Left cardiac atrium (tissue), 4 donors: ENCODE measurements at regions not wholly inside any gene's neighbourhood (a gene's known extent, or its start where the extent isn't known, plus 50 kb on each side); places are given as distances from the start of the nearest gene placed in this dataset.
"Not testable (repeated sequence)": the region's sequence is repeated elsewhere in the genome, so short reads cannot be mapped to it uniquely, and the experiment has no call there.

Experiments used
- ATAC-seq, 2 donors: fragments of 200-7000 bp; cut with Tn5 transposase; one replicate each; pipeline ENCODE4 v1.9.1; 2020; ENCODE audit warnings: mild to moderate bottlenecking in 2 of 2, moderate library complexity in 2 of 2
- DNase-seq: peaks from one replicate; pipeline ENCODE4 v3.0.0-alpha.2; 2020
- intact Hi-C, 2 donors: fragments of 100-400 bp; cut with DNase I; formaldehyde crosslinking; loops; one replicate each; pipeline versions ENCODE4 v1.14.1 to v1.15.1; 2022 to 2023
- donor health status: DM: no; HTN: yes; CAD: no.
- donor health status: DM: no; HTN: yes; CAD: no; lungs with severe emphysema.
- donor health status: DM: yes; HTN: yes; CAD: no.
- donor health status: Dilated cardiomyopathy.

DNA sequence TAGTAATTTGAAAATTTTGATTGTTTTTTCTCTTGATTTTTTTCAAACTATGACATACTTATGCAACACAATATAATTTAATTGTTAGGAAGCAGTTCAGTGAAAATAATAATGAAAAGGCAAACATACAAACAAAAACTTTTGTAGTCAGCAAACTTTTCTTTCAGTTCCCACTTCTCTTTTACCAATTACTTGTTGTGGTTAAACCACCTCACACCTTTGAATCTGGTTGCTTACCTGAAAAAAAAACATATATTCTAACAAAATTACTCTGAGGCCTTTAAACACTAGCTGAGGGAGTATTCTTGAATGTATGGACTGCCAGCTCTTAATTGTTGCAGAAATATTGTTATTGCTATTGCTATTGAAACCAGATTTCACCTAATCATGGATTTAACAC is 266.2 kb upstream of the SEMA3C start:
- no peak for DNase-seq
- intact Hi-C loops: no loop called here
- no peak for ATAC-seq

DNA sequence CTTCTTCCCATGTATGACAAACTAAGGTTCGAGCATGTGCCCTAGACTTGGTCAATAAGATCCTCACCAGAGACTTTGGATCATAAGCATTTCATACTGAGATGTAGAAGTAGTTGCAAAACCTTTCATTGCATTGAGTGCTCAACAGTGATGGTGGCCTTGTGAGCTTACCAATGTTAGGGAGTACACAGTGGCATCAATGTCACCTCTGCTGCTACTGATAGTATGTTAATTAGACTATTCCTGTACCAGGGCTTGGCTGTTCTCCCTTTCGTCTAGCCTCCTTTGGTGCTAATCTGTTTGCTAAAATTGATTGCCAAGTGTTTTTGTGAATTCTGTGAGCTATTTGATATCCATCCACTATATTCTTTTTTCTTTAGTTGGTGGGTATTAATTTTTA is 264.5 kb upstream of the SEMA3C start:
- ATAC-seq (peak; percentile 63 to 73), DNase-seq (no peak)
- intact Hi-C loops: no loop called here

DNA sequence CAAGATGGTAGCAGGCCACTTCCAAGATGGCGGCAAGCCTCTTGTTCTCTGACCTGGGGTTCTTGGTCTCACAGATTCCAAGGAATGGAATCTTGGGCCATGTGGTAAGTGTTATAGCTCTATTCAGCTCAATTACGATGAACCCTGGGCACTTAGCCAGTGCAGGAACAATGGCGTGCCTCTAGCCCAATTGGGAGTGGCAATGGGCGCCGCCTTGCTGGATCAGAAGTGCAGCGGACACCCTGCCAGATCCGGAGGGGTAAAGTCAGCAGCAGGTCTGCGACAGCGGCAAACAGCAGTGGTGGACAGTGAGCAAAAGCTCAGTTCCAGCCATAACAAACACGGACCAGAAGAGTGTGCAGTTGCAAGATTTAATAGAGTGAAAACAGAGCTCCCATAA is 263.2 kb upstream of the SEMA3C start:
- DNase-seq, intact Hi-C loops, ATAC-seq: not testable (repeated sequence)

DNA sequence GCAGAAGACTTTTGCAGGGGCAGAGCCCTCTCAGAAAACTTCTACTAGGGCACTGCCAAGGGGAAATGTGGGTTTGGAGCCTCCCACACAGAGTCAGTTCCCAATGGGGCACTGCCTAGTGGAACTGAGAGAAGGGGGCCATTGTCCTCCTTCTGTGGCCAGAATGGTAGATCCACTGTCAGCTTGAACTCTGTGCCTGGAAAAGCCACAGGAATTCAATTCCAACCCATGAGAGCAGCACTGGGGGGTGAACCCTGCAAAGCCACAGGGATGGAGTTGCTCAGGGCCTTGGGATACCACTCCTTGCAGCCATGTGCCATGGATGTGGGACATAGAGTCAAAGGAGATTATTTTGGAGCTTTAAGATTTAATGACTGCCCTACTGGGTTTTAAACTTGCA is 262.2 kb upstream of the SEMA3C start:
- no peak for DNase-seq
- no peak for ATAC-seq
- intact Hi-C loops: no loop called here

DNA sequence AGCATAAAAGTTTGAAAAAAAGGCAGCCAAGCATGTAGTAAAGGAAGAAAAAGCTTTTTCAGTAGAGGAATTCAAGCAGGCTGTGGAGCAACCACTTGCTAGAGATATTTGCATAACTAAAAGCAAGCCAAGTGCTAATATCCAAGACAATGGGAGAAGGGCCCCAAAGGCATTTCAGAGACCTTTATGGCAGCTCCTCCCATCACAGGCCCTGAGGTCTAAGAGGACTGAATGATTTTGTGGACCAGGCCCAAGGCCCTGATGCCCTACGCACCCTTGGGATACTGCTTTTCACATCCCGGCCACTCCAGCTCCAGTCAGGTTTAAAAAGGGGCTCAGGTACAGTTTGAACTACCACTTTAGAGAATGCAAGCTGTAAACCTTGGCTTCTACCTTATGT is 261.7 kb upstream of the SEMA3C start:
- intact Hi-C loops: no loop called here
- no peak for ATAC-seq
- DNase-seq: no peak

DNA sequence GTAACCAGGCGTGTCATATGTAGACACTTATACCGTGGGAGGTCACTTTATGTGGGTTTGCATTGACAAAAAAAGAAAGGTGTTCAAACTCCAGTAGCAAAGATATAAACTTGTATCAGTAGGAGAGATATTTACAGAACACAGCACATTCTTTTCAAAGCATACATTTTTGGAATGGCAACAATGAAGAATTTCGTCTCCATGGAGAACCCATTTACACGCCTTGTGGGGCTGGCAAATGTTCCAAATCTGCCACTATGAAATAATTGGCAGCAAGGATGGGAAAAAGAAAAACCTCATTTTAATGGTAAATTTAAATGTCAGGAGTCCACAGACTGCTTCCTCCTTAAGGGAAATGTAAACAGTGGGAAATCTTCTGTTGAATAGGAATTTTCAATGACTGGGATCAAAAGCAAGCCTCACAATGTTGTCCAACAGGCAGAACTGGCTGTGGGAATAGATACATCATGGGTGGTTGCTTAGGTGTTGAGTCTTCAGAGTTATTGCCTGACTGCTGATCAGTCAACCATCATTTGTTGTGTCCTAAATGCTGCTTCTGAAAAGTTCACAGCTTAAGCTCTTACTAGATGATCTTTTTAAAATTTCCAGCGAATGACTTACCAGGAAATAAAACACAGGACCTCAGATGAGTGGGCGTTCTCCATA is 256.6 kb upstream of the SEMA3C start:
- no peak for DNase-seq
- intact Hi-C loops: no loop called here
- ATAC-seq: no peak

DNA sequence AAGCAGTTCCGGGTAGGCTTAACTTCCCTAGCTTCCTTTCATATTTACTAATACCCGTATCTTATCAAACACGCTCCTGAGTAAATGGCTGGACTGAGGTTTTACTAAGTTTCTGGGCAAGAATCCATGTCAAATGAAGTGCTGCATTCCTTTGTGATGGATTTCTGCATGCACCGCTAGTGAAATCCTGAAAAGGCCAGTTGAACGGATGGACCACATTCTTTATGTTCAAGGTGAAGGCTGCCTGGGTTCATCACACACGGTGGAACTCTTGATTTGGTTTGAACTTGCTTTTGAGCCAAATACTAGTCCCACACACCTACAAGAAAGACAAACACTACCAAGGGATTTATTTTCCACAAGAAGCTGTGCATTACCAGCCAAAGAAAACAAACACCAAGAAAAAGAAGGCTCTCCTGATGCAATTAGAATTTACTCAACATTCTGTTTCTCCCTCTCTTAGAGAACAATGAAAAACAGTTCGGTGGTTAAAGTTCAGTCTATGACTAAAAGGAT is 255.0 kb upstream of the SEMA3C start:
- DNase-seq (no peak), ATAC-seq (peak; percentile 55 to 90)
- intact Hi-C loops: no loop called here

DNA sequence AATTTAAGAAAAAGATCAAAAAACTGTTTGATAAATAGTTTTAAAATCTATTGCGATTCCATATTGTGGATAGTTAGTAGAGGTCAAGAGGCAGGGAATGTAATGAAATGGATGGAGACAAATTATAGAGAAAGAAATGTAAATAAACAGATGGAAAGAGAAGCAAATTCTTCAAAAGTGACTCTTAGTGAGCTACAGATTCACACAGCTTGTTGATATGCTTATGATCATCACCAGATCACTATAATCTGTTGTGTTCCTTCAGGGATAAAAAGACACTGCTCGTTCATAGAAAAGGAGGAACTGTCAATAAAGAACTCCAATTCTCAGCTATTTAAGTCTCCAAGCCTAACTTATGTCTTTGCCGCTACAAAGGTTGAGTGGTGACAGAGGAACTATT is 251.4 kb upstream of the SEMA3C start:
- ATAC-seq (no peak), DNase-seq (no peak)
- intact Hi-C loops: no loop called here

DNA sequence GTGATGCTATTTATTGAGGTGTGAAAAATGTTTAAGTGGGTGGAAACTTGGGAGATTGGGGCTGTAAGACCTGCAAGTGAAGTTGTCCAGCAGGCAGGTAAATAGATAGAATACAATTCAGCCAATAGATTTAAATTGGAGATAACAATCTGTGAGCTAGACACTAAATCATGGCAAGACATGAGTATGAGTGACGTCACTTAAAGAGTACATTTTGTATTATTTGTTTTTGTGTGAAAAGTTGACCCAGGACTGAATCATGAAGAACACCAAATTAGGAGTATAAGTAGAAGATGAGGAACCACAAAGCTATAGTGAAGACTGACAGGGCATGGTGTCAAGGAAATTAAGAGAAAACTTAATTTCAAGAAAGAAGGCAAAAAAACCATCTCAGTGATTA is 249.1 kb upstream of the SEMA3C start:
- no peak for ATAC-seq
- no peak for DNase-seq
- intact Hi-C loops: no loop called here

DNA sequence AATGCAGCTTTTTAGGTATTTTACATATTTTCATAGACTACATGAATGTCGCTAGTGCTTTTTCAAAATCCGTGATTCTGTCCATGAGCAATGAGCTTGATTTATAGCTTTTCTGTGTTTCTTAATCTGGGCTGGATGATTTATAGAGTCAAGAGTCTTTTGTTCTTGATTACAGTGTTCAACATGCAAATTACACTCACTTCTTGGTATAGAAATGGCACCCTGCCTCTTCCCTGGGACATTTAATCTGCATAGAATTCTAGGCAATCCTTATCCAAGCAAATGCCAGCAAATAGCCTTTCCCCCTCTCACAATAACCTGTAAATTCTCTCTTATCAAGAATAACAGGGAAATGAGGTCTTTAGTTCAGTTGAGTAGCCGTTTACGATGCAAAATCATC is 246.2 kb upstream of the SEMA3C start:
- ATAC-seq (no peak), DNase-seq (no peak)
- intact Hi-C loops: no loop called here

DNA sequence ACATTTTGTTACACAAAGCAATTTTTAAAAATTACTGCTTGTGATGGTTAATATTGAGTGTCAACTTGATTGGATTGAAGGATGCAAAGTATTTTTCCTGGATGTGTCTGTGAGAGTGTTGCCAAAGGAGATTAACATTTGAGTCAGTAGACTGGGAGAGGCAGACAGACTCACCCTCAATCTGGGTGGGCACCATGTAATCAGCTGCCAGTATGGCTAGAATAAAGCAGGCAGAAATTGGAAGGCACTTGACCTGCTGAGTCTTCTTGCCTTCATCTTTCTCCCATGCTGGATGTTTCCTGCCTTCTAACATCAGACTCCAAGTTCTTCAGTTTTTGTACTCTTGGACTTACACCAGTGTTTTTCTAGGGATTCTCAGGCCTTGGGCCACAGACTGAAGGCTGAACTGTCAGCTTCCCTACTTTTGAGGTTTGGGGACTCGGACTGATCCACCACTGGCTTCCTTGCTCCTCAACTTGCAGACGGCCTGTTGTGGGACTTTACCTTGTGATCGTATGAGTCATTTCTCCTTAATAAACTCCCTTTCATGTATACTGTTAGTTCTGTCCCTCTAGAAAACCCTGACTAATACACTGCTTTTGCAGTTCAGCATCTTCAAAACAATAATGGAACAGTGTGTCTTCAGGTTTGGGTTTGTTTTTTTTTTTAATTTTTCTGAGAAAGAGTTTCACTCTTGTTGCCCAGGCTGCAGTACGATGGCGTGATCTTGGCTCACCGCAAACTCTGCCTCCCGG is 244.1 kb upstream of the SEMA3C start:
- DNase-seq (no peak), ATAC-seq (no peak)
- intact Hi-C loops: no loop called here

DNA sequence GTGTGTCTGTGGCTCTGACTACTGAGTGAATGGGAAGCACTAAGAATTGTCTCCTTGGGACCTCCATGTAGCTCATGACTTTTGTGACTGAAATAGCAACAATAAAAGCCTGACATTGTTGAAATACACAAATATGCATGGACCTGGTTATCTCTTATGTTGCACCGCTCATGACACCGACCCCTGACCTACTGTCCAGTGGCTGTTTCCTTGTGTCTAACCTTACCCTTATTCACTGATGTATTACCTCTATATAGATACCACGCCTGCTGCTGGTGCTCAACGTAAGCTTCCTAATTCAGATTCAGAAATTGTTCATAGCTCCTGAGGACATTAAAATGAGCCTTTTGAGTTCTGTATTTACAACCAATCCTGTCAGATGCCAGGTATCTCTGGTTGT is 243.4 kb upstream of the SEMA3C start:
- intact Hi-C loops: no loop called here
- peak; percentile 12 to 33 for ATAC-seq

DNA sequence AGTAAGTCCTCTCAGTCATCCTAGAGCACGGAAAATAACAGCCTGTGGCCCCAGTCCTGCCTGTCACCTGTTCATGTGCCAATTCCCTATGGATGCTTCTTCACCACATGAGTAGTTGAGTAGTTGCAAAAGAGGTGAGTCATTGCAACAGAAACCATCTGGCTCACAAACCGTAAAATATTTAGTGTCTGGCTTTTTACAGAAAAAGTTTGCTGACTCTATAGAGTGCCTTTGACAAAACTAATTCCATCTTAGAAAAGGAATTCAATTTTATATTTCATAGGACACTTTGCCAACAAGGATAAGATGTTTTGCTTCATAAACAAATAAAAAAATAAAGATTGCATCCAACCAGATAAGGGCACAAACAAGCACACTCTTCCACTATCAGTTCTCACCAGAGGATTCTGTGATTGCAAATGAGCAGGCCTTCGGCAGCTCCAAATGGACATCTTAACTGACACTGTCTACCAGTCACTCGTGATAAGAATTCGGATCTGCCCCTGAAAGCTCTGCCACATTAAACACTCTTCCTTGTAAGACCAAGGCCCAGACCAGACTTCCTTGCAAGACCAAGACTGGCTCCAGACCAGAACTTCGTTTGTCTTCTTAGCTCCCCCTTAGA is 242.7 kb upstream of the SEMA3C start:
- peak; percentile 72 to 95 for ATAC-seq
- intact Hi-C loops: no loop called here
- no peak for DNase-seq

More for the DNA sequence above, 243.4 kb upstream of the SEMA3C start:
- DNase-seq: no peak

DNA sequence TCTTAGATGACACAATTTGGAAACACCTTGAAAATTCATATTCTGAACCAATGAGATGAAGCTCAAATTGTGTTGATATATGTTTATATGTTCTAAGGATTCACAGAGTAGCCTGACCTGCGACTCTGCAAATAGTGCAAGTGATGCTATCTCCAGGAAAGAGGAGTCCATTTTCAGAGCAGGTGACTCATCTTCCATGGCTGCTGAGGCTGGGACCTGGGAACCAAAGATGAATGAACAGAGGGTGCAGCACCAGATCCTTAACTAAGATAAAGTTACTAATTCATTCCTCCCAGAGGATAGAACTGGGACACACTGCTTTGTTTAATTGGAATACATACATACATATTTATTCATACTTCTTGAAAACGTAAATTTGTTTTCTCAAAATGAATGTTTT is 240.6 kb upstream of the SEMA3C start:
- intact Hi-C loops: no loop called here
- ATAC-seq (no peak), DNase-seq (no peak)

DNA sequence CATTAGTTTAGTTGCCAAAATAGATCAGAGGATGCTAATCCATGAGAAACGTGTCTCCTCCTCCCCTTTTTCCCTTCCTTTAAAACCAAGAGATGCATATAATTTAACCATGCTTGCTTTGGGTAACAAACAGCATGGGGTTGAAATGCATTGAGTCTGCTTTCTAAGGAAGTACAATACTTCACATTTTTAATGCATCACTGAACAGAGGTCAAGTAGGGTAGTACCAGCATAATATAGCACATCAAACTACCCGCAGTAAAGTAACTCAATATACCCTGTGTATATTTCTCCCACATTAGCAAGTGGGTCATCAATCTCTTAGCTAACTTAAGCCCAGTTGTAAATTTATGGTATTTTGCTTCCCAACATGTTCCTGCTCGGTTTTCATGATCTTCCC is 239.3 kb upstream of the SEMA3C start:
- DNase-seq (no peak), ATAC-seq (no peak)
- intact Hi-C loops: no loop called here

DNA sequence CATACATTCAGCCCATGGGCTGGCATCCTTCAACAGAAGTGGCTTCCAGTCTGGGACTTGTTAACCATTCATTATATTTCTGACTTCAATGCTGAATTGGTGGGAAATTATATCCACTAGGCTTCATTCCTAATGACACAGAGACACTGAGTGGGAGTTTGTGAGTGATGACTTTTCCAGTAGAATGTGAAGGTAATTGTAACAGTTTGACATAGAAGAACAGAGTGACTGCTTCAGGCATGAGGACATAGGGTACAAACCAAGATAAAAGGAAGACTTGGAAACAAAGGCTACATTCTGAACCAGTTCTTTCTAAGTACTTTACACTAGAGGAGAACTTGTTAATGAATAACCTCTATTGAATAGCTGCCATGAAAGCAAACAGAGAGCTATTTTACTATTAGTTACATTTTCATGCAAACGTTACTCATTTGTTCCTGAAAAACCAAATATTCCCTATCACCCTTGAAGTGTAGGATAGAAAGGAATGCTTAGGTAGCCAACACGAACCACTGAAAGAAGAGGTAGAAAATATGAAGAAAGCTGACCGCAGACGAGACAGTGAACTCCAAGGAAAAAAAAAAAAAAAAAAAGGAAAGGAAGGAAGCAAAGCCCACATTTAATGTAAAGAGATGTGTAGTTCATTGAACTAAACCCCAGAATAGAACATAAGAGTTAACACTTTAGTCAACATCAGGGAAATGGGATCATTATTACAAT is 237.0 kb upstream of the SEMA3C start:
- no peak for DNase-seq
- ATAC-seq: peak in 1 of 2 donors; percentile 22
- intact Hi-C loops: no loop called here

DNA sequence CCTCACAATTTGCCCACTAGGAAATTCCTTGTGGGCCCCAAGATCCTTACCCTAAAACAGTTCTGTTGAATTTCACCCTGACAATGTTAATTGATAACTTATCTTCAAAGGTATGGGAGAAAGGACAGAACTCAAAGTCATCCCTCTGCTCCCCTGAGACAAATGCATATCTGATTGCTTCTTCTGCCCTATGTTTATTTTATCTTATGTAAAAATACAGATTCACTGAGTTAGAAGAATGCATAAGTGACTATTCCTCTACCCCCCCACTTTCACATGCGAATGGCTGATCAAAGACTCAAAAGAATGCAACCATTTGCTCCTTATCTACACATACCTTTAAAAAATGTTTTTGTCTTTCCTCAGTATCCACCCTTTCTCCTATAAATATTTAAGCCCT is 235.7 kb upstream of the SEMA3C start:
- ATAC-seq: no peak
- no peak for DNase-seq
- intact Hi-C loops: loop anchor here in 1 of 2 donors (5.0 kb wide), 1 partner anchor 452 kb away; no protein-coding TSS in a partner anchor

DNA sequence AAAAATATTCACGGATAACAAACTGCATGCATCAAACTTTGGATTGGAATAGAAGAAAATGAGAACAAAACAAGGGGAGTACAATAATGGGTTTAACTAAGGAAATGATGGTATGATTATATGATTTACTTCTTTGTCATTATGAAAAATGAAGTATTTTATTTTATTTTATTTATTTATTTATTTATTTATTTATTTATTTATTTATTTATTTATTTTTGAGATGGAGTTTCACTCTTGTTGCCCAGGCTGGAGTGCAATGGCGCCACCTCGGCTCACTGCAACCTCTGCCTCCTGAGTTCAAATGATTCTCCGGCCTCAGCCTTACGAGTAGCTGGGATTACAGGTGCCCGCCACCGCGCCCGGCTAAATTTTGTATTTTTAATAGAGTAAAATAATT is 234.1 kb upstream of the SEMA3C start:
- not testable (repeated sequence) for ATAC-seq, DNase-seq
- intact Hi-C loops: loop anchor here in 1 of 2 donors (5.0 kb wide), 1 partner anchor 451 kb away; no protein-coding TSS in a partner anchor

DNA sequence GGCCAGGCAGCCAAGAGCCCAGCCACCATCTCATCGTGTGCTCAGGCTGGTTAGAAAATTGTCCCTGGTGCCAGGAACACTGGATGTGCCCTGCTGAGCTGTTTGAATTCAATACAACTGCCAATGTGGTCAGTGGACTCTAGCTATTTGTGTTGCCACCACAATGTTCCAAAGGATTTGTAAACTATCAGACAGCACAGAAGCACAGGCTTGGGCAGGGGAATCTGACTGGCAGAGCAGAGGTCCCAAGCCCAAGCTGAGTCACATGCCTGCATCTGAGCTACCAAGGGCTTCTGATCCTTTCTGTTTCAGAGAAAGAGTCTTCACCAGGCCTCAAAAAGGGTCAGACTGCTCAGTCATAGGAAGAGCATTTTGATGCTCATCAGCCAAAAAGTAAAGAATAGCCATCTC is 232.1 kb upstream of the SEMA3C start:
- intact Hi-C loops: loop anchor here in 1 of 2 donors (5.0 kb wide), 1 partner anchor 449 kb away; no protein-coding TSS in a partner anchor
- DNase-seq (peak; percentile 26), ATAC-seq (peak; percentile 61 to 85)

DNA sequence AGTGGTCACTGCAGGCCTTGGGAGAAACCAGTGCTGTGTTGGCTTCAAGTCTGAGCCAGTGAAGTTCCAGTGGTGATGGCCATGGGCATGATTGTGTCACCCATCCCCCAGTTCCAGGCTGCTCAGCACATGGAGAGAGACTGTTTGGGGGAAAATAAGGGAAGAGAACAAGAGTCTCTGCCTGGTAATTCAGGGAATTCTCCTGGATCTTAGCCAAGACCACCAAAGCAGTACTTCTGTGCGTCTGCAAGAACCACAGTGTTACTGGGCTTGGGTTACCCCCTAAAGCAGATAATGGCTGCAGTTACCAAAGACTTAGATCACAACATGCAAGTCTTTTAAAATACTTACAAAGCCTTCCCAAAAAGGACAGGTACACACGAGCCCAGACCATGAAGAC is 225.0 kb upstream of the SEMA3C start:
- ATAC-seq (no peak), DNase-seq (no peak)
- intact Hi-C loops: no loop called here
